ENCODE measurements at regions not wholly inside any gene's neighbourhood (a gene's known extent, or its start where the extent isn't known, plus 50 kb on each side); places are given as distances from the start of the nearest gene placed in this dataset.

DNA sequence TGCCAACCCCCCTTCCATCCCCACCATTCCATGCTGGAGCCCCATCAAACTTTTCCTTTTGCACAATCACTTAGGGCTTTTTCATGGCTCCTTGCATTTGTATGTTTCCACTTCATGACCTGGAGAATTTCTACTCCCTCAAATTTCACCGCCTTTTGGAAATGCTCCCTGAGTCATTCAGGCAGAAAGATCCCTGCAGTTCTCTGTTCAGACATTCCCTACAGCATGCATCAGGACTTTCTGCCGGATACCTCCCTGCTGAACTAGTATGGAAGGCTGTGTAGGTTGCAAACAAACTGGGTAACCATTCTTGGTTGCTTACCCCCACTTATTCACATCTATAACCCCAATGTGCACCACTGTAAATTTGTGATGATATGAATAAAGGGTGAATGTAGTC, 389.6 kb upstream of the CELF4 start:
- H3K4me3 ChIP-seq (ENCODE audit: low read depth in 1 of 2, low read length in 2 of 2), result no peak overlapping the region
- no peak overlapping the region for H3K27ac ChIP-seq (ENCODE audit: low read depth in 2 of 2, low read length in 1 of 2)
- H3K27me3 ChIP-seq (ENCODE audit: control insufficient read depth in 1 of 2, insufficient read depth in 2 of 2, low read length in 2 of 2), result no peaks in the 10 kb centered on the region
- H3K9me3 ChIP-seq (ENCODE audit: control insufficient read depth in 2 of 2, insufficient read depth in 1 of 2, low read depth in 1 of 2, low read length in 1 of 2), result no peaks in the 10 kb centered on the region
- no peaks in the 10 kb centered on the region for H3K4me1 ChIP-seq (ENCODE audit: control insufficient read depth in 2 of 2, insufficient read depth in 2 of 2, low read length in 1 of 2)
- H3K36me3 ChIP-seq (ENCODE audit: control insufficient read depth in 2 of 2, insufficient read depth in 2 of 2, low read length in 1 of 2), result no peaks in the 10 kb centered on the region
- WGBS, 2 donors, result 68 to 78% methylated on average over 2 of the region's 2 CpGs

- H3K4me3 ChIP-seq (ENCODE audit: low read depth in 1 of 2, low read length in 2 of 2), result no peak overlapping the region
- WGBS, 2 donors, result 38 to 49% methylated on average over 2 of the region's 2 CpGs
- H3K27ac ChIP-seq (ENCODE audit: low read depth in 2 of 2, low read length in 1 of 2), result no peak overlapping the region
- H3K4me1 ChIP-seq (ENCODE audit: control insufficient read depth in 2 of 2, insufficient read depth in 2 of 2, low read length in 1 of 2), result no peaks in the 10 kb centered on the region
- no peaks in the 10 kb centered on the region for H3K36me3 ChIP-seq (ENCODE audit: control insufficient read depth in 2 of 2, insufficient read depth in 2 of 2, low read length in 1 of 2)
- H3K27me3 ChIP-seq (ENCODE audit: control insufficient read depth in 1 of 2, insufficient read depth in 2 of 2, low read length in 2 of 2), result no peaks in the 10 kb centered on the region
- no peaks in the 10 kb centered on the region for H3K9me3 ChIP-seq (ENCODE audit: control insufficient read depth in 2 of 2, insufficient read depth in 1 of 2, low read depth in 1 of 2, low read length in 1 of 2)
Observed at GRCh38 chr18:37953876-37954275, 388.3 kb upstream of the CELF4 start.

DNA sequence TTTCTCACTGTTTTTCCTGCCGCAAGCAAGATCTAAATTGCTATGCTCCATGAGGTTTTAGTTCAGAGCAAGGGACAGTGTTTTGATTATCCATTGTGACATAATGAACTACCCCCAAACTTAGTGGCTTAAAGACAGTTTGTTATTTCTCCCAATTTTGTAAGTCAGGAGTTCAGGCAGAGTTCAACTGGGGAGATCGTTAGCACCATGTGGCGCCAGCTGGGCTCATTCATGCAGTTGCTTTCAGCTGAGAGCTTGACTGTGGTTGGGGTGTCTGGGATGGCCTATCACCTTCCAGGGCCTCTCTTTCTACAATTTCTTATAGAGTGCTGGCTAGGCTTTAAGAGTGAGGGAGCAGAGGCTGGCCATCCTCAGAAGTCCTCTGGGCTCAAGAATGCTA, 382.9 kb upstream of the CELF4 start:
- H3K4me1 ChIP-seq (ENCODE audit: control insufficient read depth in 2 of 2, insufficient read depth in 2 of 2, low read length in 1 of 2), result no peaks in the 10 kb centered on the region
- H3K36me3 ChIP-seq (ENCODE audit: control insufficient read depth in 2 of 2, insufficient read depth in 2 of 2, low read length in 1 of 2), result no peaks in the 10 kb centered on the region
- 76 to 79% methylated on average over 3 of the region's 3 CpGs for WGBS, 2 donors
- H3K27me3 ChIP-seq (ENCODE audit: control insufficient read depth in 1 of 2, insufficient read depth in 2 of 2, low read length in 2 of 2), result no peaks in the 10 kb centered on the region
- H3K9me3 ChIP-seq (ENCODE audit: control insufficient read depth in 2 of 2, insufficient read depth in 1 of 2, low read depth in 1 of 2, low read length in 1 of 2), result no peaks in the 10 kb centered on the region
- no peak overlapping the region for H3K27ac ChIP-seq (ENCODE audit: low read depth in 2 of 2, low read length in 1 of 2)
- H3K4me3 ChIP-seq (ENCODE audit: low read depth in 1 of 2, low read length in 2 of 2), result no peak overlapping the region

- no peaks in the 10 kb centered on the region for H3K9me3 ChIP-seq (ENCODE audit: control insufficient read depth in 2 of 2, insufficient read depth in 1 of 2, low read depth in 1 of 2, low read length in 1 of 2)
Observed at GRCh38 chr18:37946324-37946723, 380.7 kb upstream of the CELF4 start.

GRCh38 chr18:37944700-37945270, 379.2 kb upstream of the CELF4 start:
- 76 to 79% methylated on average over 3 of the region's 3 CpGs for WGBS, 2 donors
- H3K9me3 ChIP-seq (ENCODE audit: control insufficient read depth in 2 of 2, insufficient read depth in 1 of 2, low read depth in 1 of 2, low read length in 1 of 2), result no peaks in the 10 kb centered on the region
- H3K27ac ChIP-seq (ENCODE audit: low read depth in 2 of 2, low read length in 1 of 2), result no peak overlapping the region
- H3K27me3 ChIP-seq (ENCODE audit: control insufficient read depth in 1 of 2, insufficient read depth in 2 of 2, low read length in 2 of 2), result no peaks in the 10 kb centered on the region
- no peaks in the 10 kb centered on the region for H3K36me3 ChIP-seq (ENCODE audit: control insufficient read depth in 2 of 2, insufficient read depth in 2 of 2, low read length in 1 of 2)
- H3K4me1 ChIP-seq (ENCODE audit: control insufficient read depth in 2 of 2, insufficient read depth in 2 of 2, low read length in 1 of 2), result no peaks in the 10 kb centered on the region
- H3K4me3 ChIP-seq (ENCODE audit: low read depth in 1 of 2, low read length in 2 of 2), result no peak overlapping the region

More at GRCh38 chr18:37946324-37946723, 380.7 kb upstream of the CELF4 start:
- no peak overlapping the region for H3K27ac ChIP-seq (ENCODE audit: low read depth in 2 of 2, low read length in 1 of 2)
- no peak overlapping the region for H3K4me3 ChIP-seq (ENCODE audit: low read depth in 1 of 2, low read length in 2 of 2)
- H3K4me1 ChIP-seq (ENCODE audit: control insufficient read depth in 2 of 2, insufficient read depth in 2 of 2, low read length in 1 of 2), result no peaks in the 10 kb centered on the region
- no peaks in the 10 kb centered on the region for H3K27me3 ChIP-seq (ENCODE audit: control insufficient read depth in 1 of 2, insufficient read depth in 2 of 2, low read length in 2 of 2)
- WGBS, 2 donors, result 45 to 47% methylated on average over 4 of the region's 4 CpGs
- no peaks in the 10 kb centered on the region for H3K36me3 ChIP-seq (ENCODE audit: control insufficient read depth in 2 of 2, insufficient read depth in 2 of 2, low read length in 1 of 2)

DNA sequence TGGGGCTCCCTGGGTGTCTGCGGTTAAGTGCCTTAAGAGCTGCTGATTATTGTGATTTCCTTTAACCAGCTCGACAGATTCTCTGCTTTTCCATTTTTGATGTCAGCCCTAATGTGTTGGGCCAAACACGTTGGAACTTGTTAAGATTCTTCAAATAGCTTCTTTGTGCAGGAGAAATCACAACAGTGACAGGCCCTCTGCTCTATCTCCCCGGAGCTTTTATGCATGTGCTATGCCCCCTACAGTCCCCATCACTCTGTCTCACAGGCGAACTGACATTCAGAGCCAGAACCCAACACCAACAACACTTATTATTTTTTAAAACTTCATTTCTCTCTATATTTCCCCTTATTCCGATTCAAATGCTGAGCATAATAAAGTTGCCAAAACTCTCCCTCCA, 371.7 kb upstream of the CELF4 start:
- WGBS, 2 donors, result 56% methylated on average over 6 of the region's 6 CpGs
- Histone ChIP-seq H3K36me3 (ENCODE audit: control insufficient read depth in 2 of 2, insufficient read depth in 2 of 2, low read length in 1 of 2) (no peaks in the 10 kb centered on the region), H3K27me3 (ENCODE audit: control insufficient read depth in 1 of 2, insufficient read depth in 2 of 2, low read length in 2 of 2) (no peaks in the 10 kb centered on the region), H3K4me3 (ENCODE audit: low read depth in 1 of 2, low read length in 2 of 2) (no peak overlapping the region), H3K27ac (ENCODE audit: low read depth in 2 of 2, low read length in 1 of 2) (no peak overlapping the region), H3K4me1 (ENCODE audit: control insufficient read depth in 2 of 2, insufficient read depth in 2 of 2, low read length in 1 of 2) (no peaks in the 10 kb centered on the region), H3K9me3 (ENCODE audit: control insufficient read depth in 2 of 2, insufficient read depth in 1 of 2, low read depth in 1 of 2, low read length in 1 of 2) (no peaks in the 10 kb centered on the region)

DNA sequence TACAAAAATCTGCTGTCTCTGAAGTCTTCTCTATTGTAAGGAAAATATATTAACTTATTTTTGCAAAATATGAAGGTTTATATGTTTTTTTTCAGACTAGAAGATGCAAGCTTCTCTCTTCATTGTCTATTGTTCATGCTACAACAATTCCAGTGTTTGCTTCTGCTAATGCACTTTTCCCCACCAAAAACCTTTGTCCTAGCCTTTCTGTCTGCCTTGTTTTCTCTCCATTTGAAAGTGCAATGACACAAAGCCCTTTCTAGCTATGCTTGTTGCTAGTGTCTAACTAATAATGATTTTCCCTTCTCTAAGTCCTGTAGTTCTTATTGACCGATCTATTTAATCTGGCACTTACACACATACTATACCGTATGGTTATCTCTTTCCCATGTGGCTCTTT, 369.5 kb upstream of the CELF4 start:
- WGBS, 2 donors, result 75 to 84% methylated on average over 2 of the region's 2 CpGs
- no peaks in the 10 kb centered on the region for H3K36me3 ChIP-seq (ENCODE audit: control insufficient read depth in 2 of 2, insufficient read depth in 2 of 2, low read length in 1 of 2)

GRCh38 chr18:37930640-37931039, 365.0 kb upstream of the CELF4 start:
- H3K27ac ChIP-seq (ENCODE audit: low read depth in 2 of 2, low read length in 1 of 2), result no peak overlapping the region
- no peaks in the 10 kb centered on the region for H3K4me1 ChIP-seq (ENCODE audit: control insufficient read depth in 2 of 2, insufficient read depth in 2 of 2, low read length in 1 of 2)
- 67 to 70% methylated on average over 4 of the region's 4 CpGs for WGBS, 2 donors
- H3K27me3 ChIP-seq (ENCODE audit: control insufficient read depth in 1 of 2, insufficient read depth in 2 of 2, low read length in 2 of 2), result no peaks in the 10 kb centered on the region
- no peaks in the 10 kb centered on the region for H3K9me3 ChIP-seq (ENCODE audit: control insufficient read depth in 2 of 2, insufficient read depth in 1 of 2, low read depth in 1 of 2, low read length in 1 of 2)
- H3K36me3 ChIP-seq (ENCODE audit: control insufficient read depth in 2 of 2, insufficient read depth in 2 of 2, low read length in 1 of 2), result no peaks in the 10 kb centered on the region
- no peak overlapping the region for H3K4me3 ChIP-seq (ENCODE audit: low read depth in 1 of 2, low read length in 2 of 2)

More for the DNA sequence above, 369.5 kb upstream of the CELF4 start:
- H3K4me3 ChIP-seq (ENCODE audit: low read depth in 1 of 2, low read length in 2 of 2), result no peak overlapping the region
- H3K27ac ChIP-seq (ENCODE audit: low read depth in 2 of 2, low read length in 1 of 2), result no peak overlapping the region
- no peaks in the 10 kb centered on the region for H3K9me3 ChIP-seq (ENCODE audit: control insufficient read depth in 2 of 2, insufficient read depth in 1 of 2, low read depth in 1 of 2, low read length in 1 of 2)
- H3K4me1 ChIP-seq (ENCODE audit: control insufficient read depth in 2 of 2, insufficient read depth in 2 of 2, low read length in 1 of 2), result no peaks in the 10 kb centered on the region
- no peaks in the 10 kb centered on the region for H3K27me3 ChIP-seq (ENCODE audit: control insufficient read depth in 1 of 2, insufficient read depth in 2 of 2, low read length in 2 of 2)

GRCh38 chr18:37922162-37922561, 356.6 kb upstream of the CELF4 start:
- Histone ChIP-seq H3K9me3 (ENCODE audit: control insufficient read depth in 2 of 2, insufficient read depth in 1 of 2, low read depth in 1 of 2, low read length in 1 of 2) (no peaks in the 10 kb centered on the region), H3K27me3 (ENCODE audit: control insufficient read depth in 1 of 2, insufficient read depth in 2 of 2, low read length in 2 of 2) (no peaks in the 10 kb centered on the region), H3K4me1 (ENCODE audit: control insufficient read depth in 2 of 2, insufficient read depth in 2 of 2, low read length in 1 of 2) (no peaks in the 10 kb centered on the region), H3K27ac (ENCODE audit: low read depth in 2 of 2, low read length in 1 of 2) (no peak overlapping the region), H3K36me3 (ENCODE audit: control insufficient read depth in 2 of 2, insufficient read depth in 2 of 2, low read length in 1 of 2) (no peaks in the 10 kb centered on the region), H3K4me3 (ENCODE audit: low read depth in 1 of 2, low read length in 2 of 2) (no peak overlapping the region)

DNA sequence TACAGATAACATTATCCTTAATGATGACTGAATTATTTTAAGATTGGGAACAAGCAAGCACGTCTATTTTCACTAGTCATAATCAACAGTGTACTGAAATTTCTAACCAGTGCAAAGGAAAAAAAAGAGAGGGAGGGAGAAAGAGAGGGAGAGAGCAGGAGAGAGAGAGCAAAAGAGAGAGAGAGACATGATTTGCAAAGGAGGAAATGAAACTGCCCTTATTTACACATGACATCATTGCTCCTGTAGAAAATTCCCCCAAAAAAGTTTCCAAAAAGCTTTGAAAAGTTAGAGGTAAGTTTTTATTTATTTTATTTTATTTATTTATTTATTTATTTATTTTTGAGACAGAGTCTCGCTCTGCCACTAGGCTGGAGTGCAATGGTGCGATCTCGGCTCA, 355.3 kb upstream of the CELF4 start:
- H3K27ac ChIP-seq (ENCODE audit: low read depth in 2 of 2, low read length in 1 of 2), result no peak overlapping the region
- H3K36me3 ChIP-seq (ENCODE audit: control insufficient read depth in 2 of 2, insufficient read depth in 2 of 2, low read length in 1 of 2), result no peaks in the 10 kb centered on the region
- no peaks in the 10 kb centered on the region for H3K27me3 ChIP-seq (ENCODE audit: control insufficient read depth in 1 of 2, insufficient read depth in 2 of 2, low read length in 2 of 2)

More for the DNA sequence above, 355.3 kb upstream of the CELF4 start:
- H3K4me1 ChIP-seq (ENCODE audit: control insufficient read depth in 2 of 2, insufficient read depth in 2 of 2, low read length in 1 of 2), result no peaks in the 10 kb centered on the region
- WGBS, 2 donors, result 84 to 87% methylated on average over 4 of the region's 4 CpGs
- no peaks in the 10 kb centered on the region for H3K9me3 ChIP-seq (ENCODE audit: control insufficient read depth in 2 of 2, insufficient read depth in 1 of 2, low read depth in 1 of 2, low read length in 1 of 2)
- H3K4me3 ChIP-seq (ENCODE audit: low read depth in 1 of 2, low read length in 2 of 2), result no peak overlapping the region

All from esophagus (tissue), 2 donors.